ENCODE measurements at regions not wholly inside any gene's neighbourhood (a gene's known extent, or its start where the extent isn't known, plus 50 kb on each side); places are given as distances from the start of the nearest gene placed in this dataset.
"Not testable (repeated sequence)": the region's sequence is repeated elsewhere in the genome, so short reads cannot be mapped to it uniquely, and the experiment has no call there.

DNA sequence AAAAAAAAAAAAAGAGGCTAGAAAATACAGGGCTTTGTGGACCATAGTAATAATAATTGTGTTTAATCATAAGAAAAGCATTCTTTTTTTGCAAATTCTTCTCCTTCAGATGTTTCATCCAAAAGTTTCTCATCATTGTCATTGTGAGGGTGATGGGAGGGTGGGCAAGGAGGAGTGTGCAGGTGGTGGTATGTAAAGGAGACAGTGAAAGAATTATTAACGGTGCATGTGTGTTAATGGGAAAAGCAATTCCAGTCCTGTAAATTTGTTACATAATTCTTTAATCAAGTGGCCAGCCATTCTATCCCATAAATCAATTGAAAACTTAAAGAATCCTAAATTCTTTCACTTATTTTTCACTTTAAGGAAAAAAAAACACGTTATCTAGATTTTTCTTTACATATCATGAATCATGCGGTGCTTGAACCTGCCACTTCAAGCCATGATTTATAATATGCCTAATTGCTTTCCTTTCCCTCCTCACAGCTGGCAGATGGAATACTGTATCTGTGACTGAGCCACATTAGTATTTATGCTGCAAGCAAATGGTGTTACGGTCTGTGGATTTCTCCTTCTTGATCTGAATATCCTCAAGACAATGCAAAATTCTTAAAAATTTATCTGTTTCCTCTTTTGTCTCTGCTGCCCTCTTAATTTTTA lies 318.5 kb downstream of the JRKL start:
- DNase-seq = no peak

DNA sequence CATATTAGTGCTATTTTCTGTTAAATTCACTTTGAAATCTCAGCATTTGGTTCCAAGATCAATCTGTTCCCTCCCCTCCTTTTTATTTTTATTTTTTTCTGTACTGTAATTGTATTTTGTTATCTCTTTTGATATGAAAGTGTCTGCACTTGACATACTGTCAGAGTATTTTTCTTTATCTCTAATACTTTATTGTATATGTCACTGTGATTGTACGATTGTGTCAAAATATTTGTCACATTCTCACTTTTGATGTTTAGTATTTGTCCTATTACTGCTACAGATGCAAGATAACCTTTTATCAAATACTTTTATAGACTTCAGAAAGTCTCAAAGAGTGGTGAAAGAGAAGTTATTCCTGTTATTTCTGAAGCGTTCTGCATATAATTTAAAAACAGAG lies 323.5 kb downstream of the JRKL start:
- no peak for DNase-seq

DNA sequence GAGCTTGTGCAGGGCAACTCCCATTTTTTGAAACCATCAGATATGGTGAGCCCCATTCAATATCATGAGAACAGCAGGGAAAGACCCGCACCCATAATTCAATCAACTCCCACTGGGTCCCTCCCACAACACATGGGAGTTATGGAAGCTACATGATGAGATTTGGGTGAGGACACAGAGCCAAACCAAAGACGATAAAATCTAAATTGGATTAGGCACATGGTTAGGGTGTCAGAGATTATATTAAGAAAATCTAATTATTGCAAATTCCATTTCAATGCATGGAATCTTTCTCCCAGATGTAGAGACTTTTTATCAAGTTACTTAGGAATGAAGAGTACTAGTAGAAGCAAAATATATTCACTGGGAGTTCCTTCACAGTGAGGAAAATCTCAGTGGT lies 324.9 kb downstream of the JRKL start:
- no peak for DNase-seq

DNA sequence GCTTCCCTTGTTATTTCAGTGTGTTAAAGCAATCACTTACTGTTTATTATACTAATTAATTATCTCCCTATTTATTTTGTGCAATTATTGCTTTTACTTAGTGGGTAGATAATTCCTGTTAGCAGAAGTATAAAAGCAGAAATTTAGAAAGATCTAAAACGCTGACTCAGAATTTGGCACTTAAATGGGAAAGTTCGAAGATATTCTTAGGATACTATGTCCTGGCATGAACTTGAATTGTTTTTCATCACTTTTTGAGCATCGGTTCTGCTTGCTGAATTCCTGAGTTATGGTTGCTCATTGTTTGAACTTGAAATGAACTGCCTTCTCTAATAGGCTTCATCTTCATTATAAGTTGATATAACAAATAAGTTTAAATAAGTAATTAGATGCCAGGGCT lies 325.4 kb downstream of the JRKL start:
- DNase-seq = no peak

DNA sequence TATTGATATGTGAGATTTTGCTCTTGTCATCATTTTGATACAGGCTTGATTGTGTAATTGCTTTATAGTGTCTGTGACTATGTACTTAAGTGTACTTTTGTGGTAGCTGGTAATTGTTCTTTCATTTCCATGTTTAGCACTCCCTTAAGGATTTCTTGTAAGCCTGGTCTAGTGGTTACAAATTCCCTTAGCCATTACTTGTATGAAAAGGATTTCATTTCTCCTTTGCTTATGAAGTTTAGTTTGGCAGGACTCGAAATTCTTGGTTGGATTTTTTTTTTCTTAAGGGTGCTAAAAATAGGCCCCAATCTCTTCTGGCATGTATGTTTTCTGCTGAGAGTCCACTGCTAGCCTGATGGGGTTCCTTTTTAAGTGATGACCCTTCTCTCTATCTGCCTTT lies 346.8 kb downstream of the JRKL start:
- DNase-seq = no peak

DNA sequence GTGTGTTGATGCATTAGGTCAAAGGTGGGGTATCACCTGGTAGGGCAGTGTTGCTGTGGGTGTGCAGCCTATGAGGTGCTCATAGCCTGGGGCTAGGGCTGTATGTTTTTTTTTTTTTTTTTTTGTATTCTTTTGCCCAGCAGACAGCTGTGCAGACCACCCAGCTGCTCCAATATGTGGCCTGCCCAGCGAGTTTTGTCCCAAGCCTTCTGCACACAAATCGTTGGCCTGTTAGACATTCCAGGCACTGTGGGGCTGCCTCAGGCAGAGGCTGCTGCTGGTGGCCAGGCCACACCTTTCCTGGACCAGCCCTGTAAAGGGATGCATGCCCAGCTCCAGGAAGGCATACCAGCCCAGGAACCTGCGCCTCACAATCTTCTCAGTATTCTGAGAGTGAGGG lies 348.5 kb downstream of the JRKL start:
- DNase-seq = no peak

DNA sequence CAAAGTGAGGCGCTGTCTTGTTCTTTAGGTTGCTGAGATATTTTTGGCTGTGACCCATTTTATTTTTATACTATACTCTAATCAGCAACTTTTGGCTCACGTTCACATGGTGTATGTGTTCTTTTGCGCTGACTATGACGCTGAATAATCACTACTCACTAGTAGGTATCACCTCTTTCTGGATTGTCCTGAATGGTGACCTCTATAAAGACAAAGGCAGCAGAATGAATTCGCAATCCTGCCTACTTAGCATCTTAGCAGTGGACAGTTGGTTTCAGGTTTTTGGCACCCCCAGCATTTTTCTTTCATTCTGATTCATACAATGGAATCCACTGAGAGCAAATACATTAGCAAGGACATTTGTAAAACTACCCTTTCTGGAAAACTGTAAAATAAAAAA lies 351.3 kb downstream of the JRKL start:
- DNase-seq = no peak

DNA sequence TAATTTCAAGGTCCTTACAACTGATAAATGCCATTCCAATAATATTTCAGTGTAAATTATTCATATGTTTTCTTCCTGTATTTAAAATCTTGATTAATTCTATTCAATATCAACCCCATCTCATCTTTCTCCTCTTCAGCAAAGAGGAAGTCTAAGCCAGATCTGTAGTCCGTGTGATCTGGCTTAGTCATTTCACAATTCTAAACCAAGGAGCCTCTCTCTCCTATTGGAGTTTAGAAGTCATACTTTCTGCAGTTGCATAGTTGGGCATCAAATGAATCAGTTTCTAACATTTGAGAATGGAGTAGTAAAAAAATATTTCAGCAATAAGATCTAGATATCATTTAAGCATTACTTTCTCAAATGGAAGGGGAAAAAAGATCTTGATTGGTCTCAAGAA lies 354.9 kb downstream of the JRKL start:
- no peak for DNase-seq

DNA sequence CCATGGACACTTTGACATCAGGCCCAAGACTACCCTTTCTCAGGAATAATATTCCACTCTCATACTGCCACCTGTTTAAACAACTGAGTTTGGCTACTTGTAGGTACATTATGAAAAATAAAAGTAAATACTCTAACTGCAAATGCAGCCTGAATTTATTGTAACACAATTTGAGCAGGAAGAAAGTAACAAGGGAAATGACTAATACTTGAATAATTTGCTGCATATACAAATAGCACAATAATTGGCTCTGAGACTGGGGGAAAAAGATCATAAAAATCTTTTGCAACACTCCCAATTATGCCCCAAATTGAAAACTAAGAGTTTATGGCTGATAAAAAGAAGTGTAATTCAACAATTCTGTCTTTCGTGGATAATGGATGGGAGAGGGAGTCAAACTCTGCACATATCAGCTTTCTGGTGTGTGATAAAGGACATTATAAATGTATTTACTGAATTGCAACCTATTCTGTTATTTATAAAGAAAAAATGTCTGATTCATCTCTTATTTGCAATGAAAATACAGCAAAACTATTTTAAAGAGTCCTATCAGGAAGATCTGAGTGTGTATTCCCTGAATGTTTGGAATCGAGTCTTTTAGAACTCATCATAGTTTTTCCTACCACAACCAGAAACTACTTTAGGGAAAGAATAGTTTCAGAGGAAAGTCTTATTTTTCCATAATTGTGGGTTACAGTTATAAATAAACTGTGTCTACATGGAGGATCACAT lies 359.0 kb downstream of the JRKL start:
- no peak for DNase-seq

DNA sequence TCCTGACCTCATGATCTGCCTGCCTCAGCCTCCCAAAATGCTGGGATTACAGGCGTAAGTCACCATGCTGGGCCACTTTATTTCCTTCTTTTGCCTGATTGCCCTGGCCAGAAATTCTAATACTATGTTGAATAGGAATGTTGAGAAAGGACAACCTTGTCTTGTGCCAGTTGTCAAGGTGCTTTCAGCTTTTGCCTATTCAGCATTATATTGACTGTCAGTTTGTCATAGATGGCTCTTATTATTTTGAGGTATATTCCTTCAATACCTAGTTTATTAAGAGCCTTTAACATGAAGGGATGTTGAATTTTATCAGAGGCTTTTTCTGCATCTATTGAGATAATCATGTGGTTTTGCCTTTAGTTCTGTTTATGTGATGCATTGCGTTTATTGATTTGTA lies 362.0 kb downstream of the JRKL start:
- not testable (repeated sequence) for DNase-seq

DNA sequence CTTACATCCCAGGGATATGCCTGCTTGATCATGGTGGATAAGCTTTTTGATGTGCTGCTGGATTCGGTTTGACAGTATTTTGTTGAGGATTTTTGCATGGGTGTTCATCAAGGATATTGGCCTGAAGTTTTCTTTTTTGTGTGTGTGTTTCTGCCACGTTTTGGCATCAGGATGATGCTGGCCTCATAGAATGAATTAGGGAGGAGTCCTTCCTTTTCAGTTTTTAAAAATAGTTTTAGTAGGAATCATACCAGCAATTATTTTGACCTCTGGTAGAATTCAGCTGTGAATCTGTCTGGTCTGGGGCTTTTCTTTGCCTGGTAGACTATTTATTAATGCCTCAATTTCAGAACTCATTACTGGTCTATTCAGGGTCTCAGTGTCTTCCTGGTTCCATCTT lies 362.4 kb downstream of the JRKL start:
- no peak for DNase-seq

DNA sequence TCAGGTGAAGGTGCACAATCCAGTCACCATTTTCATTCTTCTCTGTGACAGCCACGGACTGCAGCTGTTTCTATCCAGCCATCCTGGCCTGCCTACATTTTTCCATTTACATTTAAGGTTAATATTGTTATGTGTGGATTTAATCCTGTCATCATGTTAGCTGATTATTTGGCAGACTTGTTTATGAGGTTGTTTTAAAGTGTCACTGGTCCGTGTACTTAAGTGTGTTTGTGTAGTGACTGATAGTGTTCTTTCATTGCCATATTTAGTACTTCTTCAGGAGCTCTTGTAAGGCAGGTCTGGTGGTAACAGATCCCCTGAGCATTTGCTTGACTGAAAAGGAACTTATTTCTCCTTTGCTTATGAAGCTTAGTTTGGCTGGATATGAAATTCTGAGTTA lies 364.2 kb downstream of the JRKL start:
- no peak for DNase-seq

DNA sequence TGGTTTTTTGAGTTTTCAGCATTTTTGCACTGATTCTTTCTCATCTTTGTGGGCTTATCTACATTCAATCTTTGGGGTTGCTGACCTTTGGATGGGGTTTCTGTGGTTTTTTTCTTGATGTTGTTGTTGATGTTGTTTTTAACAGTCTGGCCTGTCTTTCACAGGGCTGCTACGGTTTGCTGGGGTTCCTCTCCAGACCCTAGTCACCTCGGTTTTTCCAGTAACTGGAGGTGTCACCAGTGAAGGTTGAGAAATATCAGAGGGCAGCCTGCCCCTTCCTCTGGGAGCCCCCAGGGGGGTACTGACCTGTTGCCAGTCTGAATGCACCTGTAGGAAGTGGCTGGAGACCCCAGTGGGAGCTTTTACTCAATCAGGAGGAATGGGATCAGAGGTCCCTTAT lies 365.4 kb downstream of the JRKL start:
- no peak for DNase-seq

DNA sequence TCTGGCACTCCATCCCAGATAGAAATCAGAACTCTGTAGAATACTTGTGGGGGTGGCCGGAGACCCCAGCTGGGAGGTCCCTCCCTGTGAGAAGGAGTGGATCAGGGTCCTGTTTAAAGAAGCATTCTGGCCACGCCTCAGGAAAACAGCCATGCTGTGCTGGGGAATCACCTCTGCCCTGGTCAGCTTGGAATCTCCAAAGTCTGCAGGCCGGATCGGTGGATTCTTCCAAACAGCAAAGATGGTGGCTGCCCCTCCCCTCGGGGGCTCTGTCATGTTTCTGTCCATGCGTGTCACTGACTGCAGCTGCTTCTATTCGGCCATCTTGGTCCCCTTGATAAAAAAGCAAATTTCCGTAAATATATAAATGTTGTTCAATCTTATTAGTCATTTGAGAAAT lies 365.9 kb downstream of the JRKL start:
- DNase-seq = no peak

DNA sequence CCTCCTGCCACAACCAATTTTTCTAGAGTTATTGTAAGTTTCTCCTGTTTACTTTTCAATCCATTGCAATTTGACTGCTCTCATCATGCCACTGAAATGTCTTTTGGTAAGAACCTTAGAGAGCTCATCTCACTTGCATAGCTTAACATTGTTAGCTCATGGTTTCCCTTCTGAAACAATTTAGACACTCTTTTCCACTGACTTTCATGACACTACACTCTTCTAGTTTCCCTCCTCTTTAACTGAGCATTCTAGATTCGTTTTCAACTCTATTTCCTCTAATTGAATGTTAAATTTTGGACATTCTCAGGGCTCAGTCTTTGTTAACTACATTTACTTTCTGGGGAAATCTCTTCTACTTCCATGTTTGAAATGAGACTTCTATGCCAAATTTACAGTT lies 369.1 kb downstream of the JRKL start:
- DNase-seq = no peak

DNA sequence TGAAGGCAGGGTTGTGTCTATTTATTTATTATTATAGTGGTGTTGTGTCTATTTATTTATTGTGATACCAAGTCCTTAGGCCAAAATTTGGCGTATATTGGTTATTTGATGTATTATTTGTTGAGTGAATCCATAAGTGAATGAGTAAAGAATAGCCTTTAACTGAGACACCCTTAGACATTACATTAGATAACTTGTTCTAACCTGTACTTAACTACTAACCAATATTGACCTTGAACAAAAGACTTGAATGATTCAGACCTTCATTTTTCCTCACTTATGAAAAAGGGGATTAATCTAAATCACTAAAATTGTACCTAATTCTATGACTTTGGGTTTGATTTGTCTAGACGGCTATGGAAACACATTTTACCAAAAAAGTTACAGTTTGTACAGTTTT lies 370.5 kb downstream of the JRKL start:
- no peak for DNase-seq

DNA sequence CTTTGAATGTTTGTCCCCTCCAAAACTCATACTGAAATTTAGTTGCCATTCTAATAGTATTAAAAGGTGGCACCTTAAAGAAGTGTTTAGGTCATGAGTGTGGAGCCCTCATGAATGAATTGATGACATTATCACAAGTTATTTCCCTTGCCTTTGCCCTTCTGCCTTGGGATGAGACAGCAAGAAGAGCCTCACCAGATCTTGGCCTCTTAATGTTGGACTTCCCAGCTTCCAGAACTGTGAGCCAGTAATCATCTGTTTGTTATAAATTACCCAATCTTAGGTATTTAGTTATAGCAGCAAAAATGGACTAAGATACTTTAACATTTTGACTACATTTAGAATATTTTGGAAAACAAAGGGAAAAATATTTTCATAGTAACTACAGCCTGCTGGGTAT lies 371.0 kb downstream of the JRKL start:
- DNase-seq = no peak

DNA sequence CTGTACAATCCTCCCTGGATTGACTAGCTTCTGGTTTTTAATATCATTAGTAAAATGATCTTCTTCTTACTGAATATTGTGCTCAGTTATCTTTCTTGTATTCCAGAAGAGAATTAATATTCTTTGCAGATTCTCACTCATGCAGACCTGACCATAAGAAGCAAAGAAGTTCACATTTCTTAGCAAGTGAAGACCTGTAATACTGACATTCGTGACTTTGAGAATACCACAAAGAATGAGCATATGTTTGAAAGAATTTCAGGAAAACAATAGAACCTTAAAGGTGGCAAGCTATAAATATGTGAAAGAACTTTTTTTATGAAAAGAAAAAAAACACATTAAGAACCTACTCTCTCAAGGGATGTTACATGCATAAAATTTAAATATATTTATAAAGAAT lies 371.6 kb downstream of the JRKL start:
- no peak for DNase-seq

DNA sequence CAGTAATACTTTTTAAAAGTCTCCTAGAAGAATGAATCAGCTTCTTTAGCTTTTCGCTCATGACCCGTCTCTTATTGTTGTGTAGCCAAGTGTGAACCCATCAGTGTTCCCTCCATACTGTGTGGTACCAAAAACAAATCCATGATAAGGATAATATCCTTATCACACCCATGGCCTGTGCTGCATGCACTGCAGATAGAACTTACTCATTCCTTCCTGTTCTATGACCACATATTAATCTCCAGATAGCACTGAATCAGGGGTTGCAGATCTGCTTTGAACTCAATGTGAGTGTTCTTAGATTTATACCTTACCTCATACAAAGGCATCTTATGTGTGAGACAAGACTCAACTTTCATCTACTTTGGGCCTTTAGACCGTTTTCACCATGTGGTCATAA lies 373.4 kb downstream of the JRKL start:
- DNase-seq = no peak

DNA sequence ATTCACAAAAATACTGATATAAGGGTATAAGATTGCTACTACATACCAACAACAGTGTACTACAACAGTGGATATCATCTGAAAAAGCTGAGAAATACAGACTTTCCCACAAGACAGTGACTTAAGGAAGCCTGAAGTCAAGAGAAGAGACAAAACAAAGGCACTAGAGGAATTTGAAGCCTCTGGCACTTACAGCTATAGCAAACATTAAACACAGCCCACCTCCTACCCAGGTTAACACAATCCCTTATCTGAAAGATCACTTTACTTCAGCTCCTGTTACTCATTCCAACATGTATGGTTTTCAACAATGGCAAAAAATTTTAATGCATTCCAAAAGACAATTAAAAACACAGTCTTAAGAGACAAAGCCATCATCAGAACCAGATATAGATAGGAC lies 388.5 kb downstream of the JRKL start:
- no peak for DNase-seq

DNA sequence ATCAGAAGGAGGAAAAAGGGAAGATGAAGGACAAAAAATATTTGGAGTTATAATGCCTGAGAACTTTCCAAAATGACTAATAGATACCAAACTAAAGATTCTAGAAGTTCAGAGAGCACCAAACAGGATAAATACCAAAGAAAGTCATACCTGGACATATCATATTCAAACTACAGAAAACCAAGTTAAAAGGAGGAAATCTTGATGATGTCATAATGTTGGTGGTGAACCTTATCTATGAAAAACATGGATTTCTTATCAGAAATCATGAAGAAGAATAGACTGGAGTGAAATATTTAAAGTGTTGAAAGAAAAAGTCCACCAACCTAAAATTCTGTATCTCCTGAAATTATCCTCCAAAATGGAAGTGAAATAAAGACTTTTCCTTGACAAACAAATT lies 389.2 kb downstream of the JRKL start:
- no peak for DNase-seq

DNA sequence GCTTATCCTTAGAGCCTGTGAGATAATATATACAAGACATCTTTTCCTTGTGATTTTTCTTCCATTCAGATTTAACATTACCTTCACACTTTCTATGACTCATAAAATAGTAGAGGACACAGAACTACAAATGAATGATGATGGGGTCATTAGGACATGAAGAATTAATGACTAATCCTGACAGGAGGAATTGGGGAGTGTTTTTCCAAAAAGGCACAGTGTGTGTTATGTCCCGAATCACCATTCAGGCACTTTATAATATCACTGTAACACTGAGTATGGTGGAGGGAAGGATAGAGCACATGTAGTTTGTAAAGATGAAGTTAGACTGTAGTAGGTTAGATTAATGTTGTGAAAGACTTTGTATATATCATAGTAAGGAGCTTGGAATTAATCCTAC lies 391.3 kb downstream of the JRKL start:
- no peak for DNase-seq

DNA sequence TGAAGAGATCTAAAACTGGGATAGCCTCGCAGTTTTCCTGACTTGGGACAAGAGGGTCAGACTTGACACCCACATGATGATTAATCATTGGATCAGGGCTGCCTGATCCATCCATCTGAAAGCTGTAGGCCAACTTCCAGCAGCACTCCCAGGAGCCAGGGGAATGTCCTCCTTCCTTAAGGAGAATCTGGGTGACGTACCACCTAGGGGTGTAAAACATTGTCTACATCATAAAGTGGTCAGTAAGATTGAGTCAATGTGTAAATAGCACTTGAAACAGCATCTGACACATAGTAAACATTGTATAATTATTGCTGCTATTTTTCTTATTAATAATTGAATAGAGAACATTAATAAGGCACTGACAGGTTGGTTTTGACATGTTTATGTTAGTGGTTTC lies 392.8 kb downstream of the JRKL start:
- DNase-seq = no peak

DNA sequence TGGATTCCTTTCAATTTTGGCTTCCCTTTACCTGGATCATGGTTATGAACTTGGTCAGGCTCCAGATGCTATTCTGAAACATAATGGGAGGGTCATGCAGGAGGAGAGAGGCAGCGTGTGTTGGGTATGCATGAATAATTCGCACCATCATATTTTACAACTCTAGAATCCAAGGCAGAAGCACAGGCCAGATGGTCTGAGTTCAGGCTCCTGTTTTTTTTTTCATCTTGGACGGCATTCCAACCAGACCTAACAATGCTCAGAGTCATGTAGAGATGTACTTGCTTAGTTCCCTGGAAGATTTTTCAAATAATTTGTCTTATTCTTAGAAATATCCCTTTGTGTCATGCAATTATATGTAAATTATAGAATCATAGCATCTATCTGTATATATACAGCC lies 393.5 kb downstream of the JRKL start:
- DNase-seq = no peak

DNA sequence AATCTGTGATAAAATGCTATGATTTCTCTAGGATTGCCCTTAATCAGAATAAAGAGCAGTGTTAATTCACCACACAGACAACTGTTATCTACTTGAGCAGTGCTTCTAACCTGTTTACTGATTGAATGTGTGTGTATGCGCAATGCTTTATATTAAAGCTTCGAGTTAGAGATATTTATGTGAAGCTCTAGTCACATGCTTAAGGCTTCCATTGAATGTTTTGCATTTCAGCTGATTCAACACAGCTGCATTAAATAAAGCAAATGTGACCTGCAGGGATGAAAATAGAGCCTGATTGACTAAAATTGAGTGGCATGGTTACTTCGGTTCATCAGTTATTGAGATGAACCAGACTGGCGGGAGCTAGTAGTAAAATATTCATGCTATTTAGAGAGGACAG lies 395.3 kb downstream of the JRKL start:
- DNase-seq = no peak
